PC-9 (cell line): ENCODE measurements at regions not wholly inside any gene's neighbourhood (a gene's known extent, or its start where the extent isn't known, plus 50 kb on each side); places are given as distances from the start of the nearest gene placed in this dataset.

Source experiments
- BruUV-seq: library from RNA; stranded (reverse); fragments of 400-500 nt; replicated peaks from 2 replicates; lab custom pipeline; 2021; lab: Mats Ljungman, UMichigan
- CTCF ChIA-PET: fragments of 300-600 bp; sonication (Branson Sonifier 250); formaldehyde crosslinking; loops from one replicate; lab custom pipeline; 2022; ENCODE audit warnings: antibody characterized with exemption; lab: Charles Lee
- POLR2A ChIA-PET: fragments of 300-600 bp; sonication (Branson Sonifier 250); formaldehyde crosslinking; loops from one replicate; lab custom pipeline; 2022; ENCODE audit warnings: antibody characterized with exemption; ENCODE audit not compliant: unreplicated experiment; lab: Charles Lee
- DNase-seq, 2 experiments: peaks; one replicate each; pipeline versions ENCODE4 v3.0.0 to v3.0.0-alpha.2; 2015 to 2022; ENCODE audit warnings: mixed read lengths in 1 of 2
- H2AFZ ChIP-seq: fragments of 200-600 bp; sonication (generic); 2 replicates; pipeline ENCODE4 v1.8.1; 2017; ENCODE audit warnings: antibody characterized with exemption
- H3F3A ChIP-seq: fragments of 200-600 bp; sonication (generic); 2 replicates; pipeline ENCODE4 v1.8.1; 2017; ENCODE audit warnings: antibody characterized with exemption, mild to moderate bottlenecking, low read depth; ENCODE audit not compliant: insufficient read depth
- H3K27ac ChIP-seq: fragments of 200-600 bp; sonication (generic); 2 replicates; pipeline ENCODE4 v1.6.1; 2016; ENCODE audit warnings: mixed run types
- H3K27me3 ChIP-seq: fragments of 200-600 bp; sonication (generic); 2 replicates; pipeline ENCODE4 v1.6.1; 2016; ENCODE audit warnings: low read depth, mixed run types; ENCODE audit not compliant: insufficient read depth
- H3K36me3 ChIP-seq: fragments of 200-600 bp; sonication (generic); 2 replicates; pipeline ENCODE4 v1.6.1; 2016; ENCODE audit warnings: low read depth, mixed run types
- H3K4me1 ChIP-seq: fragments of 200-600 bp; sonication (generic); replicated peaks from 2 replicates; pipeline ENCODE4 v1.6.1; 2016; ENCODE audit warnings: mixed run types; ENCODE audit not compliant: insufficient read depth
- H3K4me2 ChIP-seq: fragments of 200-600 bp; sonication (generic); 2 replicates; pipeline ENCODE4 v1.6.1; 2017; ENCODE audit warnings: mixed run types
- H3K4me3 ChIP-seq: fragments of 200-600 bp; sonication (generic); 2 replicates; pipeline ENCODE4 v1.6.1; 2016; ENCODE audit warnings: mixed run types
- H3K79me2 ChIP-seq: fragments of 200-600 bp; sonication (generic); 2 replicates; pipeline ENCODE4 v1.6.1; 2017; ENCODE audit warnings: low read depth, mixed run types
- H3K9me2 ChIP-seq: fragments of 200-600 bp; sonication (generic); 2 replicates; pipeline ENCODE4 v1.8.1; 2017; ENCODE audit warnings: mild to moderate bottlenecking; ENCODE audit not compliant: insufficient read depth
- H3K9me3 ChIP-seq: fragments of 200-600 bp; sonication (generic); 2 replicates; pipeline ENCODE4 v1.8.1; 2016; ENCODE audit warnings: low read depth; ENCODE audit not compliant: insufficient read depth
- H4K20me1 ChIP-seq: fragments of 200-600 bp; sonication (generic); 2 replicates; pipeline ENCODE4 v1.8.1; 2017; ENCODE audit not compliant: insufficient read depth
- CTCF ChIP-seq: fragments of 200-600 bp; sonication (generic); conservative IDR thresholded peaks from 2 replicates; pipeline ENCODE4 v1.6.1; 2017; ENCODE audit warnings: mixed run types, antibody characterized with exemption, mild to moderate bottlenecking, moderate library complexity
- EZH2 ChIP-seq: fragments of 200-600 bp; sonication (generic); IDR thresholded peaks from 2 replicates; pipeline ENCODE4 v1.8.0; 2017; ENCODE audit warnings: antibody characterized with exemption, low read depth
- intact Hi-C: fragments of 100-400 bp; cut with micrococcal nuclease; formaldehyde crosslinking; loops from one replicate; pipeline ENCODE4 v1.10.0; 2022; ENCODE audit not compliant: unreplicated experiment

- ChIA-PET CTCF (no interaction called here), POLR2A (no interaction called here)
- no peaks in the 10 kb centered on the region for H3K4me1 ChIP-seq
- no peaks in the 10 kb centered on the region for H3K36me3 ChIP-seq
- TF ChIP-seq CTCF: no peak
- TF ChIP-seq EZH2: no peak
- H3K27ac ChIP-seq: no peak overlapping the region
- H4K20me1 ChIP-seq: no peaks in the 10 kb centered on the region
- H3K27me3 ChIP-seq: peaks cover 63% of the 10 kb centered on the region
- no peak overlapping the region for H3K4me3 ChIP-seq
- H3K79me2 ChIP-seq: no peaks in the 10 kb centered on the region
- no peak overlapping the region for H2AFZ ChIP-seq
- no TSS peak for BruUV-seq
- no peaks in the 10 kb centered on the region for H3F3A ChIP-seq
- no peak for DNase-seq
- 0 out of 2 replicates have a peak, but pooled peaks cover 3% of the 10 kb centered on the region for H3K9me2 ChIP-seq
- intact Hi-C loops: no loop called here
- no peaks in the 10 kb centered on the region for H3K9me3 ChIP-seq
- no peak overlapping the region for H3K4me2 ChIP-seq
Observed at GRCh38 chr20:40781327-40782042, 92.4 kb upstream of the MAFB start.

GRCh38 chr20:40782043-40782368 lies 93.0 kb upstream of the MAFB start:
- 0 out of 2 replicates have a peak, but pooled peaks cover 3% of the 10 kb centered on the region for H3K9me2 ChIP-seq
- ChIA-PET POLR2A (no interaction called here), CTCF (no interaction called here)
- H3K27me3 ChIP-seq: peaks cover 68% of the 10 kb centered on the region
- H3K4me3 ChIP-seq: no peak overlapping the region
- H4K20me1 ChIP-seq: no peaks in the 10 kb centered on the region
- no peak for DNase-seq
- no peak overlapping the region for H2AFZ ChIP-seq
- no TSS peak for BruUV-seq
- no peaks in the 10 kb centered on the region for H3K79me2 ChIP-seq
- no peaks in the 10 kb centered on the region for H3K36me3 ChIP-seq
- no peak for TF ChIP-seq CTCF
- no peak for TF ChIP-seq EZH2
- H3K4me1 ChIP-seq: no peaks in the 10 kb centered on the region
- H3K4me2 ChIP-seq: no peak overlapping the region
- H3F3A ChIP-seq: no peaks in the 10 kb centered on the region
- H3K27ac ChIP-seq: no peak overlapping the region
- intact Hi-C loops: no loop called here
- no peaks in the 10 kb centered on the region for H3K9me3 ChIP-seq

- DNase-seq: no peak
- H3F3A ChIP-seq: no peaks in the 10 kb centered on the region
- H3K27ac ChIP-seq: no peak overlapping the region
- no peaks in the 10 kb centered on the region for H3K9me2 ChIP-seq
- ChIA-PET POLR2A (no interaction called here), CTCF (no interaction called here)
- BruUV-seq: no TSS peak
- peaks cover 85% of the 10 kb centered on the region for H3K27me3 ChIP-seq
- H3K9me3 ChIP-seq: no peaks in the 10 kb centered on the region
- no peaks in the 10 kb centered on the region for H3K36me3 ChIP-seq
- no peaks in the 10 kb centered on the region for H3K79me2 ChIP-seq
- intact Hi-C loops: no loop called here
- H3K4me2 ChIP-seq: no peak overlapping the region
- no peak overlapping the region for H3K4me3 ChIP-seq
- H4K20me1 ChIP-seq: no peaks in the 10 kb centered on the region
- TF ChIP-seq CTCF (no peak), EZH2 (no peak)
- no peaks in the 10 kb centered on the region for H3K4me1 ChIP-seq
- H2AFZ ChIP-seq: no peak overlapping the region
Observed at GRCh38 chr20:40785346-40785745, 96.3 kb upstream of the MAFB start.
